ENCODE measurements at regions not wholly inside any gene's neighbourhood (a gene's known extent, or its start where the extent isn't known, plus 50 kb on each side); places are given as distances from the start of the nearest gene placed in this dataset.

DNA sequence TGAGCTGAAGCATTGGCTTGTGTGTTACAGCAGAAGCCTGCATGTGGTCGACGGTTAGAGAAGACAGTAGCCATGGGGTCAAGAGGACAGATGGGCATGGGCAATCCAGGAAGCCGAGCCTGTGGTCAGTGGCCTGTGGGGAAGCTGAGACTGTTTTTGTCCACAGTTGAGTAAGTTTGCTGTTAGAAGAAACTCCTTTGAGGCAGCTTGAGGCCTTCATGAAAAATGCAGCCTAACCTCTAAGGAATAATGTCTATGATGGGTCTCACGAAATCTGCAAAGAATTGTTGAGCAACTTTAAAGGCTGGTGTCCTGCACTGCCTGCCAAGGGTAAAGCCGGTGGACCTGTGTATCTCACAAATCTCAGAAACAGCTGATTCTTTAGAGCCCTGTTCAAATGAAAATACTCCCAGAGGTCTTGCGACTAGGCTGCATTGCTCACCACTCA is 322.4 kb downstream of the SETD4 start:
- TF ChIP-seq CTCF (IDR thresholded peaks at IDR 0.05) = no peak
- no peak for TF ChIP-seq POLR2A (IDR thresholded peaks at IDR 0.05)
- H3K27ac ChIP-seq = no peak overlapping the region
- no peaks in the 10 kb centered on the region for H3K27me3 ChIP-seq
- no peaks in the 10 kb centered on the region for H3K9me3 ChIP-seq (replicated peaks in 1 of 3)
- 51 to 65% (median 59%) methylated on average over 6 of the region's 6 CpGs for WGBS, 4 donors
- no peak overlapping the region for H3K4me3 ChIP-seq
- intact Hi-C loops (cut with DNase I) = no loop called here
- peaks cover 0 to 3% of the 10 kb centered on the region in 2 donors for H3K4me1 ChIP-seq (replicated peaks in 1 of 2)
- no peaks in the 10 kb centered on the region for H3K36me3 ChIP-seq (replicated peaks in 1 of 2)
- peak in 5 of 7 donors; percentile 13 to 52 (median 21) for DNase-seq

GRCh38 chr21:35737449-35737848 is 322.9 kb downstream of the SETD4 start:
- 67 to 81% (median 74%) methylated on average over 4 of the region's 4 CpGs for WGBS, 4 donors
- H3K27me3 ChIP-seq = no peaks in the 10 kb centered on the region
- intact Hi-C loops (cut with DNase I) = no loop called here

GRCh38 chr21:35732788-35733187 is 327.5 kb downstream of the SETD4 start:
- WGBS, 4 donors = 81 to 90% (median 87%) methylated on average over 10 of the region's 10 CpGs
- Histone ChIP-seq H3K36me3 (replicated peaks in 1 of 2) (no peaks in the 10 kb centered on the region), H3K27me3 (no peaks in the 10 kb centered on the region), H3K9me3 (replicated peaks in 1 of 3) (no peaks in the 10 kb centered on the region), H3K27ac (no peak overlapping the region), H3K4me1 (replicated peaks in 1 of 2) (no peaks in the 10 kb centered on the region), H3K4me3 (no peak overlapping the region)
- intact Hi-C loops (cut with DNase I) = no loop called here
- TF ChIP-seq POLR2A (IDR thresholded peaks at IDR 0.05) (no peak), CTCF (IDR thresholded peaks at IDR 0.05) (no peak)
- DNase-seq = no peak

More at GRCh38 chr21:35737449-35737848, 322.9 kb downstream of the SETD4 start:
- Histone ChIP-seq H3K4me1 (replicated peaks in 1 of 2) (peaks cover 0 to 3% of the 10 kb centered on the region in 2 donors), H3K9me3 (replicated peaks in 1 of 3) (no peaks in the 10 kb centered on the region), H3K36me3 (replicated peaks in 1 of 2) (no peaks in the 10 kb centered on the region), H3K4me3 (no peak overlapping the region), H3K27ac (no peak overlapping the region)
- DNase-seq = no peak
- TF ChIP-seq POLR2A (IDR thresholded peaks at IDR 0.05) (no peak), CTCF (IDR thresholded peaks at IDR 0.05) (no peak)

GRCh38 chr21:35730325-35730724 is 330.0 kb downstream of the SETD4 start:
- Histone ChIP-seq H3K9me3 (replicated peaks in 1 of 3) (no peaks in the 10 kb centered on the region), H3K27ac (no peak overlapping the region), H3K27me3 (peaks cover 5% of the 10 kb centered on the region), H3K36me3 (replicated peaks in 1 of 2) (no peaks in the 10 kb centered on the region), H3K4me1 (replicated peaks in 1 of 2) (no peaks in the 10 kb centered on the region), H3K4me3 (no peak overlapping the region)
- intact Hi-C loops (cut with DNase I) = no loop called here
- TF ChIP-seq POLR2A (IDR thresholded peaks at IDR 0.05) = no peak
- no peak for DNase-seq
- WGBS, 4 donors = 81 to 85% (median 84%) methylated on average over 8 of the region's 8 CpGs

GRCh38 chr21:35727830-35728229 is 332.5 kb downstream of the SETD4 start:
- WGBS, 4 donors = 45 to 51% (median 48%) methylated on average over 2 of the region's 2 CpGs
- H3K4me1 ChIP-seq (replicated peaks in 1 of 2) = no peaks in the 10 kb centered on the region

More at GRCh38 chr21:35727830-35728229, 332.5 kb downstream of the SETD4 start:
- Histone ChIP-seq H3K27me3 (peaks cover 5% of the 10 kb centered on the region), H3K36me3 (replicated peaks in 1 of 2) (no peaks in the 10 kb centered on the region), H3K9me3 (replicated peaks in 1 of 3) (no peaks in the 10 kb centered on the region), H3K4me3 (no peak overlapping the region), H3K27ac (no peak overlapping the region)
- no peak for DNase-seq
- TF ChIP-seq CTCF (IDR thresholded peaks at IDR 0.05) = no peak
- TF ChIP-seq POLR2A (IDR thresholded peaks at IDR 0.05) = no peak
- intact Hi-C loops (cut with DNase I) = no loop called here

Measured in adrenal gland (tissue), 9 donors.